Cardiac muscle cell (in vitro differentiated cells and primary cell): ENCODE measurements at regions not wholly inside any gene's neighbourhood (a gene's known extent, or its start where the extent isn't known, plus 50 kb on each side); places are given as distances from the start of the nearest gene placed in this dataset.

Experiments
- DNase-seq, 2 donors: peaks; one replicate each; pipeline versions ENCODE4 v3.0.0 to v3.0.0-alpha.2; 2010 to 2017; ENCODE audit warnings: low read depth in 1 of 2, low spot score in 1 of 2
- H3K27ac ChIP-seq: fragments of 200-600 bp; sonication (generic); 2 replicates; pipeline ENCODE4 v1.5.1; 2016
- H3K27me3 ChIP-seq: fragments of 200-600 bp; sonication (generic); 2 replicates; pipeline ENCODE4 v1.6.0; 2016; ENCODE audit warnings: control low read depth
- H3K36me3 ChIP-seq: fragments of 200-600 bp; sonication (generic); 2 replicates; pipeline ENCODE4 v1.5.1; 2016; ENCODE audit warnings: control low read depth
- H3K4me1 ChIP-seq: fragments of 200-600 bp; sonication (generic); 2 replicates; pipeline ENCODE4 v1.8.1; 2017; ENCODE audit warnings: low read depth, mild to moderate bottlenecking, mixed run types
- H3K4me3 ChIP-seq: fragments of 200-600 bp; sonication (generic); 2 replicates; pipeline ENCODE4 v1.5.1; 2016; ENCODE audit warnings: mild to moderate bottlenecking
- H3K9me3 ChIP-seq: fragments of 200-600 bp; sonication (generic); 2 replicates; pipeline ENCODE4 v1.5.1; 2017; ENCODE audit warnings: low read depth, mild to moderate bottlenecking, control low read depth
- TF ChIP-seq, protein P1 (sequence below): IDR thresholded peaks from 2 replicates; pipeline ENCODE4 v1.5.1; 2012; ENCODE audit warnings: low read depth, mild to moderate bottlenecking, low read length

DNA sequence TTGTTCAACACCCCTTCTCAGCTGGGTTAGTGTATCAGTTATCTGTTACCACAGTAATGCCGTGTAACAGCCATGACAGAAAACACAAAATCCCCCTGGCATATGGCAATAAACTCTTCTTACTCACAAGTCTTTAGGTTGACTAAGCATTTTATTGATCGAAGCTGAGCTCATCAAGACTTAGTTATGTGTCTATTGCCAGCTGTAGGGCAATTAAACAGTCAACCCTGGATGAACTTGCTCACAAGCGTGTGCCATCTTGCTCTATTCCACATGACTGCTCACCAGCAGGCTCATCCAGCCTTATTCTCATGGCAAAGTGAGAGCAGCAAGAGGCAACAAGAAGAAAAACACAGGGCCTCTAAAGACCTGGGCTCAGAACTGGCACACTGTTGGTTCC lies 333.8 kb upstream of the PTBP2 start:
- Histone ChIP-seq H3K4me3 (no peak overlapping the region), H3K36me3 (no peaks in the 10 kb centered on the region), H3K4me1 (no peaks in the 10 kb centered on the region), H3K27ac (no peak overlapping the region), H3K9me3 (no peaks in the 10 kb centered on the region), H3K27me3 (no peaks in the 10 kb centered on the region)
- TF ChIP-seq, protein P1, sequence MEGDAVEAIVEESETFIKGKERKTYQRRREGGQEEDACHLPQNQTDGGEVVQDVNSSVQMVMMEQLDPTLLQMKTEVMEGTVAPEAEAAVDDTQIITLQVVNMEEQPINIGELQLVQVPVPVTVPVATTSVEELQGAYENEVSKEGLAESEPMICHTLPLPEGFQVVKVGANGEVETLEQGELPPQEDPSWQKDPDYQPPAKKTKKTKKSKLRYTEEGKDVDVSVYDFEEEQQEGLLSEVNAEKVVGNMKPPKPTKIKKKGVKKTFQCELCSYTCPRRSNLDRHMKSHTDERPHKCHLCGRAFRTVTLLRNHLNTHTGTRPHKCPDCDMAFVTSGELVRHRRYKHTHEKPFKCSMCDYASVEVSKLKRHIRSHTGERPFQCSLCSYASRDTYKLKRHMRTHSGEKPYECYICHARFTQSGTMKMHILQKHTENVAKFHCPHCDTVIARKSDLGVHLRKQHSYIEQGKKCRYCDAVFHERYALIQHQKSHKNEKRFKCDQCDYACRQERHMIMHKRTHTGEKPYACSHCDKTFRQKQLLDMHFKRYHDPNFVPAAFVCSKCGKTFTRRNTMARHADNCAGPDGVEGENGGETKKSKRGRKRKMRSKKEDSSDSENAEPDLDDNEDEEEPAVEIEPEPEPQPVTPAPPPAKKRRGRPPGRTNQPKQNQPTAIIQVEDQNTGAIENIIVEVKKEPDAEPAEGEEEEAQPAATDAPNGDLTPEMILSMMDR, result no peak
- DNase-seq, result no peak

DNA sequence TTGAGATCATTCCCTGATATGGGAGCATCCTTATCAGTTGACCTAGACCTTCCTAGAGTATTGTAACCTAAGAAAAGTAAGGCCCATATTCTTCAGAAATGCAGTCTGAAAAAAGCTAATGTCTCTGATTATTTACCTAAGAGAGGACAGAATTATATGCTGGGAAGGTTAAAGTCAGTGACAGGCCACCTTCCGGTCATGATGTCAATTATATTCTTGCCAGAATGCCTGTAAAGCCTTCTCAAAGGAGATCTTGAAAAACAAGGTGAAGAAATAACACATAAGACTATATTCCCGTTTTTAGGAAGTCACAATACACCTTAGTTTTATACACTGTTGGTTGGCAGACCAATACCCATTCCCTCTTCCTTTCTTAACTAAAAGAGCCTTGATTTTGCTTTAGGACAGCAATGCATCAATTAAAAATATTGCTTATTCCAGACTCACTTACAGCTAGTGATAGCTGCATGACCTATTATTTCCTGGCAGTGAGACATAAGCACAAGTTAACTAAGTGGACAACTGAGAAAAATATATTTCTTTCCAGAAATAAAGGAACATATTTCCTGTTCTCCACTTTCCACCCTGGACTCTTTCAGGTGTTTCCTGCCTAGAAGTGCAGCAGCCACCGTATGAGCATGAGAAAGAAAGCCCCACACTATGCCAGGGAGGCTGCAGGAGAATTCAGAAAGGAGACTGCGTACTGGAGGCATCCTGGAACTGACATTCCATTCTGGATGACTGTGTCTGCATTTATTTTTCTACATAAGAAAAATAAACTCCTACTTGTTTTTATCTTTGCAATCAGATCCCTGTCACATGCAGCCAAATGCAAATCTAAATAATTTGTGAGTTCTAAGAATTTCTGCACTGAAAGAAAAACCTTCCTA lies 332.9 kb upstream of the PTBP2 start:
- TF ChIP-seq, protein P1, result no peak
- Histone ChIP-seq H3K4me3 (no peak overlapping the region), H3K9me3 (no peaks in the 10 kb centered on the region), H3K4me1 (no peaks in the 10 kb centered on the region), H3K27me3 (no peaks in the 10 kb centered on the region), H3K36me3 (no peaks in the 10 kb centered on the region), H3K27ac (no peak overlapping the region)
- no peak for DNase-seq

DNA sequence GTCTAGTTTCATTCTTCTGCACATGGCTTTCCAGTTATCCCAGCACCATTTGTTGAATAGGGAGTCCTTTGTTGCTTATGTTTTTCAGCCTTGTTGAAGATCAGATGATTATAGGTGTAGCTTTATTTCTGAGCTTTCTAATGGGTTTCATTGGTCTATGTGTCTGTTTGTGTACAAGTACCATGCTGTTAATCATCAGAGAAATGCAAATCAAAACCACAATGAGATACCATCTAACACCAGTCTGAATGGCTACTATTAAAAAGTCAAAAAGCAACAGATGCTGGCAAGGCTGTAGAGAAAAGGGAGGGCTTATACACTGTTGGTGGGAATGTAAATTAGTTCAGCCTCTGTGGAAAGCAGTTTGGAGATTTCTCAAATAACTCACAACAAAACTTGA lies 321.5 kb upstream of the PTBP2 start:
- DNase-seq, result no peak
- Histone ChIP-seq H3K4me3 (no peak overlapping the region), H3K4me1 (no peaks in the 10 kb centered on the region), H3K36me3 (no peaks in the 10 kb centered on the region), H3K27ac (no peak overlapping the region), H3K27me3 (no peaks in the 10 kb centered on the region), H3K9me3 (no peaks in the 10 kb centered on the region)
- TF ChIP-seq, protein P1, result no peak

DNA sequence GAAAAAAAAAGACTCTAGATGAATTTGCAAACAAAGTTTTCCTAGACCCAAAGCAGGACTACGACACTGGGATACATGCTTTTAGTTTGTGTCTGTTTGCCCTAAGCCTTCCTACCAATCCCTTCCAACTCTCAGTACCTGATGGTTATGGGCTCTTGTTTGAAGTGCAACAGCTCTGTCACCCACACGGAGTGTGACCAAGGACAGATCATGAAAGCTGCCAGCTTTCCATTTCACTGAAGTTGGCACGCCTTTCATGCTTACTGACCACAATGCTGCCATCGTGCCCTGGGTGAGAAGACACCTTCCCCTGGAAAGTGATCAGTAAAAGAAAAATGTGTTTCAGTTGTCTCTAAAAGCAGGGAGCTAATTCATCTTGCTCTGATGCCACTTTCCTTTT lies 312.5 kb upstream of the PTBP2 start:
- DNase-seq, result no peak
- H3K4me3 ChIP-seq, result no peak overlapping the region
- H3K9me3 ChIP-seq, result no peaks in the 10 kb centered on the region
- no peaks in the 10 kb centered on the region for H3K36me3 ChIP-seq
- no peak overlapping the region for H3K27ac ChIP-seq
- H3K4me1 ChIP-seq, result no peaks in the 10 kb centered on the region
- H3K27me3 ChIP-seq, result no peaks in the 10 kb centered on the region
- TF ChIP-seq, protein P1, result no peak

DNA sequence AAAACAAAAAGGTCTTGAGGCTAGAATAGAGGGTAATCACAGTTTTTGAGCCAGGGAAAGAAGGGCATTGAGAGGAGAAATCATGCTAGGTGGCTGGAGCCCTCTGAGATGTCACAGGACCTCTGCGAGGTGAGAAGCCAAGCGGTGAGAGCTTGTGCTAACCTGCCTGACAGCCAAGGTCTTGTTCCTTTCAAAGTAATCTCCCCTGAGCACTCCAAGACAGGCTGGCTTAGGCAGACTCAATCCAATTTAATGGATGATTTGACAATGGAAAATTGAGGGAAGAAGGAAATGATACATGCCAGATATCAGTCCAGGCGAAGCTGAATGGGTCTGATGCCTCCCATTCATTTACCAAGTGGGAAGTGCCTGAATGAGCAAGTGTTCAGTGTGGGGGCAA lies 311.9 kb upstream of the PTBP2 start:
- no peak overlapping the region for H3K27ac ChIP-seq
- H3K4me3 ChIP-seq, result no peak overlapping the region
- DNase-seq, result no peak
- no peaks in the 10 kb centered on the region for H3K4me1 ChIP-seq
- H3K9me3 ChIP-seq, result no peaks in the 10 kb centered on the region
- TF ChIP-seq, protein P1, result no peak
- H3K27me3 ChIP-seq, result no peaks in the 10 kb centered on the region
- no peaks in the 10 kb centered on the region for H3K36me3 ChIP-seq
